ENCODE measurements at regions not wholly inside any gene's neighbourhood (a gene's known extent, or its start where the extent isn't known, plus 50 kb on each side); places are given as distances from the start of the nearest gene placed in this dataset.
"Not testable (repeated sequence)": the region's sequence is repeated elsewhere in the genome, so short reads cannot be mapped to it uniquely, and the experiment has no call there.

DNA sequence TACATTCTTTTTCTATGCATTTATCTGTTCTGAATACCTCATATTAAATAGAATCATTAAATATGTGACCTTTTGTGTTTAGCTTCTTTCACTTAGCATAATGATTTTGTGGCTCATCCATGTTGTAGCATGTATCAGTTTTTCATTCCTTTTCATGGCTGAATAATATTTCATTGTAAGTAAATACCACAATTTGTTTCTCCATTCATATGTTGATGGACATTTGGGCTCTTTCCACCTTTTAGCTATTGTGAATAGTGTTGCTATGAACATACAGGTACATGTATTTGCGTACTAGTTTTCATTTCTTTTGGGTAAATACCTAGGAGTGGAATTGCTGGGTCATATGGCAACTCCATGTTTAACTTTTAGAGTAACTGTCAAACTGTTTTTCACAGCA lies 85.1 kb downstream of the GNL3L start:
- no peak for DNase-seq (ENCODE audit: low spot score)

DNA sequence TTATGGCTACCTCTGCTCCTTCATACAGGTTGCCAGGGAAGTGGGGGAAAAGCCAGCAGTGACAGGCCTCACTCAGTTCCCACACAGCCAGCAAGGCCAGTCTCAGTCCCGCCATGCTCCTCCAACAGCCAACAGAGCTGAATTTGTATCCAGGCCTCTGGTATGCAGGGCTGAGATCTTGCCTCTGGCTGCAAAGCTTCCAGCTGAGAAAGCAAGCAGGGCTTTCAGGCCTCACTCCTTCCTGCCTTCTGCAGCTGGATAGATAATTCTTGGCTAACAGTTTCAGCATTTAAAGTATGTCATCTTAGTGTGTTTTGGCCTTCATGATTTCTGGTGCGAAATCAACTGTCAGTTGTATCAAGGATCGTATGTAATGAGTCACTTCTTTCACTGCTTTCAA lies 103.6 kb downstream of the GNL3L start:
- DNase-seq (ENCODE audit: low spot score) = no peak

DNA sequence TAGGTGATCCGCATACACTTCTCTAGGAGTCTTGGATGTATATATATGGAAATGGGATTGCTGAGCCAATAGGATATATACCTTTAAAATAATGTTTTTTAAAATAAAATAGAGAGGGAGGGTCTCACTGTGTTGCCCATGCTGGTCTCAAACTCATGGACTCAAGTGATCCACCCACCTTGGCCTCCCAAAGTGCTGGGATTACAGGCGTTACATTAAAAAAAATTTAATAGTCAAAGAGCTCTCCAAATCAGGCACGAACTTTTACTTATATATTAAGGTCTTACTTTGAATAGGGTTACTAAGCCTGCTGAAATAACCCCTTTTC lies 109.0 kb downstream of the GNL3L start:
- DNase-seq (ENCODE audit: low spot score) = no peak

DNA sequence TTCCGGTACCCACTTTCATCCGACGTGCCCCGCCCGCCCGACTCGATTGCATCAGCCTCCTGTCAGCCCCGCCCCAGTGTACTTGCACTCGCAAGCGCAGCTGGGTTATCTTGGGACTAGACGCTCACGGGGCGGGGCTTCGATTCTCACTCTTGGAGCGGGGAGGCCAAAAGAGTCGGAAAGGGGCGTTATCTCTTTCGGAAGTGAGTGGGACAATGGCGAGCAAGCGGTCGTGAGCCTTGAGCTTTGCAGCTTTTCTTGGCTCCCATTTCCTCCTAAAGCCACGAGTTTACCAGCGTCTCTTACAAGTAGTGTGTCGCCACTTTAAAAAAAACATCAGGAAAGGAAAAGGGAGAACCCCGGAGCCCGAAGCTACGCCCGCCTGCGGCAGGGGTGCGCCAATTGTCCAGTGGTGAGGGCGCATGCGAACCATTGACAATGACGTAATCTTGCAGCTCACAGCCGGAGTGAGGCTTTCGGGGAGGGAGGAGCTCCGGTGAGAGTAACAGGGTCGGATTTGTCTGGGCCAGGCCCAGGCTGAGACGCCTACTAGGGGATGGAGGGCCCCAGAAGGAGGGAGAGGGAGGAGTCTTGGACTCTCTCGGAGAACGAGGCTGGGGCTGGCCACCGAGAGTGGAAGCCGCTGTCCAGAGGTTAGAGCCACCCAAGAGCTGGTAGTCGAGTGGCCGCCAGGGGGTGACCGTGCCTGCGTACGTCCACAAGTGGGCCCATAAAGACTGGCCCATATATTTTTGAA lies 109.5 kb downstream of the GNL3L start:
- peak; percentile 94 for DNase-seq (ENCODE audit: low spot score)

DNA sequence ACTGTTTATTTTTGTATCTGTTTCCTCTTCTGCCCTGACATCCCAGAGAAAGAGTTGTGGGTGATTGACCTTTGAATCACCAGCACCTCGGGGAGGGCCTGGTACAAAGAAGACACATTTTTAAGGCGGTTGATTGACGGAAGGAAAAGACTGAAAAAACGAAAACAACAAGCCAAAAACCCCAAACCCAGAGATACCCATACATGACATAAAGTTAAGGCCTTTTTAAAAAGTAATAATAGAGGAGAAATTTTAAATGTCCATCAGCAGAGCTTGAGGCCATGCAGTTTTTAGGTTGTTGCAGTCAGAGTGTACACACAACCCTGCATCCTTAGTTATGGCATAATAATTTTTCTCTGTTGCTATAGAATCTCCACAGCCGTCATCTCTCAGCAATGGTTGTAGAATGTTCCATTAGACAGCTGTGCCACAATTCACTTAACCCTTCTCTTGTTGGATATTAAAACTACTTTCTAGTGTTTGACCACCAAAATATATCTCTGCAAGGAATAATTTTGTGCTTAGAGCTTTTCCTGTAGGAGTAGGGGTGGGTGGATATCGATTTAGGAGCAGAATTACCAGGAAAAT lies 110.2 kb downstream of the GNL3L start:
- peak; percentile 4 for DNase-seq (ENCODE audit: low spot score)

DNA sequence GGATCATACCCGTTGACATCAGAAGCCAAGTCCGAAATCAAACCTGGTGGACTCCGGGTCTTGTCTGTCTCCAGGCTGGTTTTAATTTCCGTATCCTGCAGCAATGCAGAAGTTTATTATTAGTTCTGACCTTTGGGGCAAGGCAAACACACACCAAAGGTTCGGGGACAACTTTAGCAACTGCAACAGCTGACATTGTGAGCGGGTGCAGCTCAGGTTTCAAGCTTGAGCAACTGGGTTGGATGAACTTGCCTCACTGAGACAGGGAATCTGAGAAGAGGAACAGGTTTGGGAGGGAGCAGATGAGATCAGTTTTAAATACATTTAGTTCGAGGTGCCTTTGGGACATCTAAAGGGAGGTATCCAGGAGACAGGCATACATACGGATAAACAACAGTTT lies 110.7 kb downstream of the GNL3L start:
- no peak for DNase-seq (ENCODE audit: low spot score)

DNA sequence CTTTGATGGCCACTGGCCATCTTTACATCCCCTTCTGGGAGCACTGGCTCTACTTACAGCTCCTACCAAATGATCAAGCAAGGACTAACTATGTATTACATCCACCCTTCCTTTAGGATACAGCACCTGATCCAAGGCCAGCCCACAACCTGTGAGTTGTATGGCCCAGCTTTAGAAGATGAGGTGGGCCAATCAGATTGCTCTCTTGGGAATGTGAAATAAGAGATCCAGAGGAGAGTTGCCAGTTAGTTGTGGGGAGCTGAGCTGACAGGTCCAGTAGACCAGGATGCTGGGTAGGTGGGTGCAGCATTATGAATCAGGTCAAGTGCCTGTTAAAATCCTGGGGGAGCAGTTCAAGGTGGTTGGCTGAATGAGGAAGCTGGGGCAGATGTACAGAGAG lies 111.5 kb downstream of the GNL3L start:
- DNase-seq (ENCODE audit: low spot score) = no peak

DNA sequence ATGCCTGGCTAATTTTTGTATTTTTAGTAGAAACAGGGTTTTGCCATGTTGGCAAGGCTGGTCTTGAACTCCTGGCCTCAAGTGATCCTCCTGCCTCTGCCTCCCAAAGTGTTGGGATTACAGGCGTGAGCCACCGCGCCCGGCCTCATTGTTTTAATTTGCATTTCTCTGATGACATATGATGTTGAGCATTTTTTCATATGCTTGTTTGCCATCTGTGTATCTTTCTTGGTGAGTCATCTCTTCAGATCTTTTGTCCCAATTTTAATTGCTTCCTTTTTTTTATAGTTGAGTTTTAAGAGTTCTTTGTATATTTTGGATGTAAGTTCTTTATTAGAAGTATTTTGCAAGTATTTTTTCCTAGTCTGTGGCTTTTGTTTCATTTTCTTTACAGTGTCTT lies 117.6 kb downstream of the GNL3L start:
- DNase-seq (ENCODE audit: low spot score) = not testable (repeated sequence)

DNA sequence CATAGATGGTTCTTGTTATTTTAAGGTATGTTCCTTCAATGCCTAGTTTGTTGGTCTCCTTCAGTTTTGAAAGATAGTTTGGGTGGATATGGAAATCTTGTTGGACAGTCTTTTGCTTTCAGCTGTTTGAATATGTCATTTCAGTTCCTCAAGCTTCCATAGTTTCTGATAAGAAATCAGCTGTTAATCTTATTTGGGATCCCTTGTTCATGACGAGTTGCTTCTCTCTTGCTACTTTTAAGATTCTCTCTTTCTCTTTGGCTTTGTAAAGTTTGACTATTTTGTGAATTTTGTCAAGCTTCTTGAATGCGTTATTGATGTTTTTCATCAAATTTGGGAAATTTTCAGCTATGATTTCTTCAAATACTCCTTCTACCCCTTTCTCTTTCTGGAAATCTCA lies 129.5 kb downstream of the GNL3L start:
- no peak for DNase-seq (ENCODE audit: low spot score)

DNA sequence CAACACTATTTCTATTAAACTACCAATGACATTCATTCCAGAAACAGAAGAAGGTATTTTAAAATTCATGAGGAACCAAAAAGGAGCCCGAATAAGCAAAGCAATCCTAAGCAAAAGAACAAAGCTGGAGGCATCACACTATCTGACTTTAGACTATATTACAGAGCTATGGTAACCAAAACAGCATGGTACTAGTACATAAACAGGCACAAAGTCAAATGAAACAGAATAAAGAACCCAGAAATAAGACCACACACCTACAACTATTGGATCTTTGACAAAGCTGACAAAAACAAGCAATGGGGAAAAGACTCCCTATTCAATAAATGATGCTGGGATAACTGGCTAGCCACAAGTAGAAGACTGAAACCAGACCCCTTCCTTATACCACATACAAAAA lies 122.3 kb downstream of the ITIH6 start:
- no peak for DNase-seq (ENCODE audit: low spot score)

DNA sequence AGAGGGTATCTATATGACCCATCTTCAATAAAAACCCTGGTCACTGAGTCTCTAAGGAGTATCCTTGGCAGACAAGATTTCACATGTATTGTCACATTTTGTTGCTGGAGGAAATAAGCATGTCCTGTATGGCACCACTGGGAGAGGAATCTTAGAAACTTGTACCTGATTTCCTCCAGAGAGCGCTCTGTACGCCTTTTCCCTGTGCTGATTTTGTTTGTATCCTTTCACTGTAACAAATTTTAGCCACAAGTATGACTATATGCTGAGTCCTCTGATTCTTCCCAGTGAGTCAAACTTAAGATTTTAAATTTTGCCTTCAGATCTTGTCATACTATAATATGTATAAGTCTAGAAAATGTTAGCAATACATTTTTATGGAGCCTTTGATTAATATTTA lies 102.8 kb downstream of the ITIH6 start:
- DNase-seq (ENCODE audit: low spot score) = peak; percentile 34

DNA sequence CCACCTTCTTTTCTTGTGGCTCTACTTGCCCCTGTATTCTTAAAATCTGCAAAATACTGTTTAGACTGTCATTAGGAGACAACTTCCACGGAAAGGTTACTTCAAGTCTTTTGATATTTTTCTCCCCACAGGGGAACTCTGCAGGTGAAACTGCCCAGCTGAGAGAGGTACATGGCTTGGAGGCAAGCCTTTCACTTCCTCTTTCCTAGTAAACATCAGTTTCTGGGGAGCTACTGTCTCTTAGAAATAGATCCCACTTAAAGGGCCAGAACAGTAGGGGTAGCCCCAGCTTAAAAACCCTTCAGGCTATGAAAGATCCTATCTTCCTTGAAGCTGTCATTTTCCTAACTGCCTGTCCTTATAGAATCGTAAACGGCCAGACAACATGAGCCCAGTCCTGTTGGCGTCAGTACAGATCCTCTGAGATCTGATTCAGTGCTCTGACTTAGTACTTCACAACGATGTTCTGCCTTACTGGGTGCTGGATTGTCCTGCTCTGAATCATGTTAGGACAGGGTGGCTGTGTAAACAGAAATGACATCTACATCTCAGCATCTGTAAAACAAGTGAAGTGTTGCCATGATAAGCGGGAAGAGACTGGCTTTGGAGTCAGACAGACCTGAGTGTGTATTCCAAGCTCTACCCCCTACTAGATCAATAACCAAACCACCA lies 102.1 kb downstream of the ITIH6 start:
- DNase-seq (ENCODE audit: low spot score) = no peak

All from RKO (cell line).